ENCODE measurements at regions not wholly inside any gene's neighbourhood (a gene's known extent, or its start where the extent isn't known, plus 50 kb on each side); places are given as distances from the start of the nearest gene placed in this dataset.
"Not testable (repeated sequence)": the region's sequence is repeated elsewhere in the genome, so short reads cannot be mapped to it uniquely, and the experiment has no call there.

GRCh38 chr3:88882121-88882520 is 225.3 kb upstream of the EPHA3 start:
- no peak for TF ChIP-seq CTCF (IDR thresholded peaks at IDR 0.05; ENCODE audit: insufficient read depth, low read depth, low read length, missing control alignments)
- no peak for DNase-seq (ENCODE audit: low read depth)

GRCh38 chr3:88886624-88887023 is 220.8 kb upstream of the EPHA3 start:
- DNase-seq (ENCODE audit: low read depth); H3K4me3 ChIP-seq (ENCODE audit: low read depth, low read length): not testable (repeated sequence)

More at GRCh38 chr3:88882121-88882520, 225.3 kb upstream of the EPHA3 start:
- H3K4me3 ChIP-seq (ENCODE audit: low read depth, low read length) = no peak overlapping the region

- no peak overlapping the region for H3K4me3 ChIP-seq (ENCODE audit: low read depth, low read length)
- DNase-seq (ENCODE audit: low read depth) = no peak
- TF ChIP-seq CTCF (IDR thresholded peaks at IDR 0.05; ENCODE audit: insufficient read depth, low read depth, low read length, missing control alignments) = no peak
These were observed 211.4 kb upstream of the EPHA3 start for GRCh38 chr3:88896026-88896425.

- DNase-seq (ENCODE audit: low read depth) = no peak
- TF ChIP-seq CTCF (IDR thresholded peaks at IDR 0.05; ENCODE audit: insufficient read depth, low read depth, low read length, missing control alignments) = no peak
- no peak overlapping the region for H3K4me3 ChIP-seq (ENCODE audit: low read depth, low read length)
These were observed 195.0 kb upstream of the EPHA3 start for GRCh38 chr3:88912294-88912877.

GRCh38 chr3:88918841-88919240 is 188.6 kb upstream of the EPHA3 start:
- no peak for TF ChIP-seq CTCF (IDR thresholded peaks at IDR 0.05; ENCODE audit: insufficient read depth, low read depth, low read length, missing control alignments)
- no peak overlapping the region for H3K4me3 ChIP-seq (ENCODE audit: low read depth, low read length)
- no peak for DNase-seq (ENCODE audit: low read depth)

- no peak overlapping the region for H3K4me3 ChIP-seq (ENCODE audit: low read depth, low read length)
- TF ChIP-seq CTCF (IDR thresholded peaks at IDR 0.05; ENCODE audit: insufficient read depth, low read depth, low read length, missing control alignments) = no peak
- DNase-seq (ENCODE audit: low read depth) = no peak
These were observed 185.4 kb upstream of the EPHA3 start for GRCh38 chr3:88921986-88922385.

- no peak for TF ChIP-seq CTCF (IDR thresholded peaks at IDR 0.05; ENCODE audit: insufficient read depth, low read depth, low read length, missing control alignments)
- no peak overlapping the region for H3K4me3 ChIP-seq (ENCODE audit: low read depth, low read length)
- no peak for DNase-seq (ENCODE audit: low read depth)
These were observed 181.2 kb upstream of the EPHA3 start for GRCh38 chr3:88926221-88926620.
